C1 segment of cervical spinal cord (tissue), 14 donors: ENCODE measurements at regions not wholly inside any gene's neighbourhood (a gene's known extent, or its start where the extent isn't known, plus 50 kb on each side); places are given as distances from the start of the nearest gene placed in this dataset.
"Not testable (repeated sequence)": the region's sequence is repeated elsewhere in the genome, so short reads cannot be mapped to it uniquely, and the experiment has no call there.

Experiments
- DNase-seq, 14 donors: peaks; one replicate each; lab custom pipeline; 2025; lab: John Stamatoyannopoulos, UW

GRCh38 chr5:26553079-26553478 lies 485.3 kb downstream of the CDH9 start:
- DNase-seq, result peak in 1 of 14 donors; percentile 38

GRCh38 chr5:26543987-26544386 lies 494.4 kb downstream of the CDH9 start:
- no peak for DNase-seq

- no peak for DNase-seq
These were observed 500.2 kb downstream of the CDH9 start for GRCh38 chr5:26538226-26538625.

- no peak for DNase-seq
These were observed 503.2 kb downstream of the CDH9 start for GRCh38 chr5:26535215-26535614.

- DNase-seq, result no peak
These were observed 508.1 kb downstream of the CDH9 start for GRCh38 chr5:26530305-26530704.

- DNase-seq, result no peak
These were observed 519.1 kb downstream of the CDH9 start for GRCh38 chr5:26519245-26519644.

GRCh38 chr5:26518065-26518464 lies 520.3 kb downstream of the CDH9 start:
- DNase-seq, result no peak

- DNase-seq, result no peak
These were observed 539.4 kb downstream of the CDH9 start for GRCh38 chr5:26498972-26499371.

- no peak for DNase-seq
These were observed 542.9 kb downstream of the CDH9 start for GRCh38 chr5:26495437-26495836.

- no peak for DNase-seq
These were observed 545.4 kb downstream of the CDH9 start for GRCh38 chr5:26492906-26493459.

- no peak for DNase-seq
These were observed 550.8 kb downstream of the CDH9 start for GRCh38 chr5:26487553-26487952.

- DNase-seq, result no peak
These were observed 551.8 kb downstream of the CDH9 start for GRCh38 chr5:26486631-26487030.

GRCh38 chr5:26485146-26485860 lies 553.1 kb downstream of the CDH9 start:
- DNase-seq, result not testable (repeated sequence)

- DNase-seq, result peak in 5 of 14 donors; percentile 1 to 12 (median 7)
These were observed 555.5 kb downstream of the CDH9 start for GRCh38 chr5:26482810-26483375.

GRCh38 chr5:26482076-26482809 lies 556.1 kb downstream of the CDH9 start:
- DNase-seq, result no peak

GRCh38 chr5:26470439-26470838 lies 567.9 kb downstream of the CDH9 start:
- DNase-seq, result no peak

- no peak for DNase-seq
These were observed 599.3 kb downstream of the CDH9 start for GRCh38 chr5:26439121-26439520.

- no peak for DNase-seq
These were observed 603.7 kb downstream of the CDH9 start for GRCh38 chr5:26434688-26435087.

- no peak for DNase-seq
These were observed 606.0 kb downstream of the CDH9 start for GRCh38 chr5:26432386-26432785.

GRCh38 chr5:26430323-26430722 lies 608.1 kb downstream of the CDH9 start:
- peak in 1 of 14 donors; percentile 0 for DNase-seq

GRCh38 chr5:26427281-26427680 lies 611.1 kb downstream of the CDH9 start:
- DNase-seq, result no peak

GRCh38 chr5:26419987-26420386 lies 618.4 kb downstream of the CDH9 start:
- DNase-seq, result no peak

GRCh38 chr5:26416911-26417310 lies 621.5 kb downstream of the CDH9 start:
- DNase-seq, result no peak
